Bronchial epithelial cell (primary cell): ENCODE measurements at regions not wholly inside any gene's neighbourhood (a gene's known extent, or its start where the extent isn't known, plus 50 kb on each side); places are given as distances from the start of the nearest gene placed in this dataset.
A peak's percentile ranks its signal among the peaks of the same experiment; 100 is the strongest.

Source experiments
- DNase-seq: peaks from one replicate; pipeline ENCODE4 v3.0.0-alpha.2; 2010; ENCODE audit warnings: low read depth
- FAIRE-seq: peaks from 2 replicates; lab custom pipeline; 2011; peaks lifted over from hg19 to GRCh38; lab: Jason Lieb, UNC
- H3K27me3 ChIP-seq: 2 replicates; pipeline ENCODE4 v1.5.1; 2011; ENCODE audit warnings: low read length; ENCODE audit not compliant: control insufficient read depth, insufficient read depth
- H3K36me3 ChIP-seq: 2 replicates; pipeline ENCODE4 v1.5.1; 2011; ENCODE audit warnings: low read length; ENCODE audit not compliant: control insufficient read depth, insufficient read depth
- H3K4me3 ChIP-seq: 2 replicates; pipeline ENCODE4 v1.5.1; 2011; ENCODE audit warnings: mild to moderate bottlenecking, low read depth, low read length, control low read depth
- TF ChIP-seq, protein P1 (sequence below): IDR thresholded peaks from 2 replicates; pipeline ENCODE4 v1.5.1; 2011; ENCODE audit warnings: mild to moderate bottlenecking, moderate library complexity, low read length, control low read depth, inconsistent platforms; ENCODE audit not compliant: insufficient read depth, severe bottlenecking

DNA sequence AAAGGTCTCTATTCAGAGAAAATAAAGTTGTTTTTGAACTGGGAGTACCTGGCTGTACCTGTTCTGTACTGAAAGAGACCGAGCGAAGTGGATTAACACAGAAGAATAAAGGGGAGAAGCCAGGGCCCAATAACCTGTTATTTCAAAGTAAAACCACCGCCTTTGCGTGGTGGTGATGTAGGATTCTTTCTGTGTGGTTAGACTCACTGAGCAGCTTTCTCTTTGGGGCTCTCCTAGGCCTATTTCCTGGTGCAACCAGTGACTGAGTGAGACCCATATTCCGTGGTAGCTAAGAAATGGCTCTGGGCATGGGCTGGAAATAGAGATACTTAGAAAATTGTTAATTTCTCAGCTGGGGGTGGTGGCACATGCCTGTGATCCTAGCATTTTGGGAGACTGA lies 99.9 kb downstream of the XCL2 start:
- FAIRE-seq (no peak), DNase-seq (no peak)
- TF ChIP-seq, protein P1, sequence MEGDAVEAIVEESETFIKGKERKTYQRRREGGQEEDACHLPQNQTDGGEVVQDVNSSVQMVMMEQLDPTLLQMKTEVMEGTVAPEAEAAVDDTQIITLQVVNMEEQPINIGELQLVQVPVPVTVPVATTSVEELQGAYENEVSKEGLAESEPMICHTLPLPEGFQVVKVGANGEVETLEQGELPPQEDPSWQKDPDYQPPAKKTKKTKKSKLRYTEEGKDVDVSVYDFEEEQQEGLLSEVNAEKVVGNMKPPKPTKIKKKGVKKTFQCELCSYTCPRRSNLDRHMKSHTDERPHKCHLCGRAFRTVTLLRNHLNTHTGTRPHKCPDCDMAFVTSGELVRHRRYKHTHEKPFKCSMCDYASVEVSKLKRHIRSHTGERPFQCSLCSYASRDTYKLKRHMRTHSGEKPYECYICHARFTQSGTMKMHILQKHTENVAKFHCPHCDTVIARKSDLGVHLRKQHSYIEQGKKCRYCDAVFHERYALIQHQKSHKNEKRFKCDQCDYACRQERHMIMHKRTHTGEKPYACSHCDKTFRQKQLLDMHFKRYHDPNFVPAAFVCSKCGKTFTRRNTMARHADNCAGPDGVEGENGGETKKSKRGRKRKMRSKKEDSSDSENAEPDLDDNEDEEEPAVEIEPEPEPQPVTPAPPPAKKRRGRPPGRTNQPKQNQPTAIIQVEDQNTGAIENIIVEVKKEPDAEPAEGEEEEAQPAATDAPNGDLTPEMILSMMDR: no peak
- Histone ChIP-seq H3K36me3 (no peaks in the 10 kb centered on the region), H3K4me3 (no peak overlapping the region), H3K27me3 (no peaks in the 10 kb centered on the region)

DNA sequence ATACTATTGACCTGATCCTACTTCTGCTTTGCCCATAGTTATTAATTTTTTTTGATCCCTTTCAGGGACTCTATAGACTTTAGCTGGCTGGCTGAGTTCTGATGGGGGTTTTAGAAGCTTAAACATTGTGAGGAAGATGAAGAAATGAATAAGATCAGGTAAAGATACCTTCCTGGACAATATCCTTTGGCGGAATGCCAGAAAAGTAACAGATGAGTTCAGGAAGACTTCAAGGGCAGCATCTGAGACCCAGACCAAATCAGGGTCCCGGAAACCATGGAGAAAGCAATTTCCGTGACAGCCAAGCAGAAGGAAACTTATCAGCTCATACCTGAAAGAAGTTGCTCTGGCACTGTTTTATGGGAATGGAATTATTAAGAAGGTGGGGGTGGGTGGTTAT lies 100.4 kb downstream of the XCL2 start:
- Histone ChIP-seq H3K27me3 (no peaks in the 10 kb centered on the region), H3K36me3 (no peaks in the 10 kb centered on the region), H3K4me3 (no peak overlapping the region)
- TF ChIP-seq, protein P1: no peak
- FAIRE-seq (no peak), DNase-seq (no peak)

DNA sequence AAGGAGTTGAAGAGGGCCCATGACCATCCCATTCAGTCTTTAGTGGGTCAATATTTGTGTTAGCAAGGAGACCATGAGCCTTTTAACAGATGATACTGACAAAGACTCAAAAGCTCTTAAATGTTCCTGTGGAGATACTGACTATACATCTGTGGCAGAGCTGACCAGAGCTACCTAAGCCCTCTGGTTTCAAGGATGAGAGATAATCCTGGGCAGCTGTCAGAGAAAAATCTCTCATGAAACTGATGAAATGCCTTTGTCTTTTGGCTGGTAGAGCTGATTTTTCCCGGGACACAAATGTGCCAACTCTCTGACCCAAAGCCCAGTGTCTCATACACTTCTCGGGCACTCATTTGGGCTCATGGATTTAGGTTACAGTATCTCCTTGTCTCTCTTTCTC lies 100.9 kb downstream of the XCL2 start:
- TF ChIP-seq, protein P1: no peak
- Histone ChIP-seq H3K36me3 (no peaks in the 10 kb centered on the region), H3K27me3 (no peaks in the 10 kb centered on the region), H3K4me3 (no peak overlapping the region)
- DNase-seq: no peak
- FAIRE-seq: no peak

DNA sequence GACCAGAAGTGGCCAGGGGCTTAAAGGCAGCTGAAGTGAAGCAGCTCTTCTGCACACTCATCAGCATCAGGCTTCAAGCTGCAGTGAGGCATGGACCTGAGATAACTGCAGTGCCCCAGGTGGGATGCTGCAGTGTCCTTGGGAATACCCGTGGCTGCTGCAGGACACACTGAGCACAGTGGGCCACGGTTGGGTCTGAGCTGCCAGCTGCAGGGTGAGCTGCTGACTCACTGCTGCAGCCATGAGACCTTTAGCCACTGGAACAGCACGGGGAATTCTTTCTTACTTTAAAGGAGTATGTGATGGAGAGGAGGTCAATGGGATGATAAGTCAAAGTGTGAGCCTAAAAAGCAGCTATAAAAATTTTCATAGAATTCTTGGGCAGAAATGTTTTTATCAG lies 102.1 kb downstream of the XCL2 start:
- Histone ChIP-seq H3K36me3 (no peaks in the 10 kb centered on the region), H3K27me3 (no peaks in the 10 kb centered on the region), H3K4me3 (no peak overlapping the region)
- TF ChIP-seq, protein P1: no peak
- FAIRE-seq (no peak), DNase-seq (no peak)

DNA sequence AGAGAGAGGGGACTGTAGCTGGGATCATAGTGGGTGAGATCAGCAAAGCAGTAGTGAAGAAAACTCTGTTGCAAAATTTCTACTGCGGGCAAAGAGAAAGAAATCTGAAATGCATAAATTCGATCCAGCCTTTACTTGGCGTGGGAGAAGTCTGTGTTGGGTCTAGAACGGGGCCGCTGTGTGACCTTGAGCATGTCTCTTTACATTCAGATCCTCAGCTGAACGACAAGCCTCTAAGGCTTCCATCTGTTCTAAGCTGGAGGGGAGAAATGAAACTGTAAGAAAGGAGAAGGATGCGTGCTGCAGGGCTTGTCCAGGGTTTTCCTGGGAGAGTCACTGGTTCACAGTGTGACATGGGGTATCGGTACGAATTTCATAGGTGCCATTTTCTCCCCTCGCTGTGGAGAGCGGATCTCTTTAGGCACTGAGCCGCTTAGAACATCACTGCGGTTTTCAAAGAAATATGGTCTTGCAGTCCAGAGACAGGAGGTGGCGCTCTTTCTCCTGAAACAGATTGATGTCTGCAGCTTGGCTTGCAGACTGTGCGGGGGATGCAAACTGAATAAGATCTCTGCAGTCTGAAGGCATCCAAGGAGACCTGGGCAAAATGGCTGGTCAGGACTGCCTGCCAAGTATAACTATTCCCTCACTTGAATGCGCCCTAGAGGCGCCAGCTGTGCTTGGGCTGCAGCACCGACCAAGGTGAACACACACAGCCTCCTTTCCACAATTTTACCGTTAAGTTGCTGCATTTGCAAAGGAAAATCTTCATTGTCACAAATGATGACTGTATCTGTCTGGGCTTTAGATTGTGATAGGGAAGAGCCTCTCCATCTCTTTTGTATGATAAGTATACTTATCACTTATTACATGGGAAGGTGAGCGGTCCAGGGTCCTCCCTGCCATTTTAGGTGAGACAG lies 104.1 kb downstream of the XCL2 start:
- H3K36me3 ChIP-seq: no peaks in the 10 kb centered on the region
- H3K4me3 ChIP-seq: no peak overlapping the region
- FAIRE-seq (peak; percentile 84), DNase-seq (peak; percentile 70)
- TF ChIP-seq, protein P1: peak; percentile 83
- H3K27me3 ChIP-seq: no peaks in the 10 kb centered on the region
